Adrenal gland (tissue), 9 donors: ENCODE measurements at regions not wholly inside any gene's neighbourhood (a gene's known extent, or its start where the extent isn't known, plus 50 kb on each side); places are given as distances from the start of the nearest gene placed in this dataset.
A peak's percentile ranks its signal among the peaks of the same experiment; 100 is the strongest.
"Not testable (repeated sequence)": the region's sequence is repeated elsewhere in the genome, so short reads cannot be mapped to it uniquely, and the experiment has no call there.

Experiments used
- DNase-seq, 7 donors: peaks; one replicate each; pipeline ENCODE4 v3.0.0-alpha.2; 2019 to 2020
- H3K27ac ChIP-seq, 5 donors: fragments of 200-600 bp; sonication (generic) in 4 of 5; 1 replicate in 3 of 5; 2 replicates in 2 of 5; pipeline versions ENCODE4 v1.5.1 to v1.8.0; 2016 to 2020; ENCODE audit warnings: mild to moderate bottlenecking in 1 of 5
- H3K27me3 ChIP-seq: fragments of 200-600 bp; 2 replicates; pipeline ENCODE4 v1.8.0; 2021
- H3K36me3 ChIP-seq, 2 donors: fragments of 200-600 bp; replicated peaks in 1 of 2; 1 replicate in 1 of 2; 2 replicates in 1 of 2; pipeline versions ENCODE4 v1.5.1 to v1.8.0; 2018 to 2022
- H3K4me1 ChIP-seq, 2 donors: fragments of 200-600 bp; replicated peaks in 1 of 2; 1 replicate in 1 of 2; 2 replicates in 1 of 2; pipeline versions ENCODE4 v1.5.1 to v1.8.0; 2018 to 2021
- H3K4me3 ChIP-seq, 4 donors: fragments of 200-600 bp; sonication (generic) in 3 of 4; one replicate each; pipeline ENCODE4 v1.5.1; 2016 to 2018
- H3K9me3 ChIP-seq, 3 donors: fragments of 200-600 bp; sonication (generic) in 1 of 3; replicated peaks in 1 of 3; 1 replicate in 2 of 3; 2 replicates in 1 of 3; pipeline versions ENCODE4 v1.5.1 to v1.8.0; 2016 to 2021
- CTCF ChIP-seq, 6 experiments: fragments of 450-650 bp in 4 of 6; fragments of 200-600 bp in 2 of 6; sonication (generic) in 1 of 6; IDR thresholded peaks; 1 replicate in 5 of 6; 2 replicates in 1 of 6; pipeline versions ENCODE4 v1.5.1 to v1.8.0; 2016 to 2021; ENCODE audit warnings: antibody characterized with exemption in 6 of 6, mild to moderate bottlenecking in 2 of 6, moderate library complexity in 1 of 6
- POLR2A ChIP-seq, 2 donors: fragments of 450-650 bp; IDR thresholded peaks; one replicate each; pipeline ENCODE4 v1.6.1; 2017; ENCODE audit warnings: antibody characterized with exemption in 2 of 2, mild to moderate bottlenecking in 2 of 2, moderate library complexity in 1 of 2
- WGBS, 4 donors: extraction: QIAGEN DNeasy Blood & Tissue Kit in 2 of 4; methylation state at CpG; one replicate each; pipeline versions ENCODE4 v1.1.5 to v1.1.7; 2013 to 2017; 5-methylcytosine and 5-hydroxymethylcytosine counted together
- intact Hi-C, 2 donors: fragments of 100-400 bp; cut with DNase I; formaldehyde crosslinking; loops; one replicate each; pipeline versions ENCODE4 v1.14.1 to v1.15.0; 2022 to 2023
- donor health status: healthy with polysubstance abuse.
- donor health status: Bipolar disorder and iron deficiency.
- donor health status: DM: yes; HTN: yes; CAD: no.
- donor health status: DM: no; HTN: no; CAD: no.
- donor health status: DM: no; HTN: no; CAD: no.

- TF ChIP-seq CTCF (IDR thresholded peaks at IDR 0.05) (no peak), POLR2A (IDR thresholded peaks at IDR 0.05) (no peak)
- Histone ChIP-seq H3K9me3 (no peaks in the 10 kb centered on the region), H3K27me3 (no peaks in the 10 kb centered on the region), H3K27ac (no peak overlapping the region), H3K4me1 (no peaks in the 10 kb centered on the region), H3K4me3 (no peak overlapping the region), H3K36me3 (no peaks in the 10 kb centered on the region)
- WGBS, 4 donors: 52 to 62% (median 55%) methylated on average over 17 of the region's 17 CpGs
- DNase-seq: peak in 5 of 7 donors; percentile 18 to 52 (median 37)
- intact Hi-C loops: no loop called here
These were observed 288.5 kb downstream of the ASMT start for GRCh38 chrX:1903236-1903935.

GRCh38 chrX:1904663-1905218 is 289.9 kb downstream of the ASMT start:
- Histone ChIP-seq H3K4me1 (no peaks in the 10 kb centered on the region), H3K27me3 (no peaks in the 10 kb centered on the region), H3K4me3 (no peak overlapping the region), H3K27ac (no peak overlapping the region), H3K36me3 (no peaks in the 10 kb centered on the region), H3K9me3 (no peaks in the 10 kb centered on the region)
- DNase-seq: no peak
- intact Hi-C loops: no loop called here
- no peak for TF ChIP-seq POLR2A (IDR thresholded peaks at IDR 0.05)
- TF ChIP-seq CTCF (IDR thresholded peaks at IDR 0.05): no peak
- 69 to 94% (median 82%) methylated on average over 2 of the region's 2 CpGs for WGBS, 4 donors

GRCh38 chrX:1906028-1906427 is 291.2 kb downstream of the ASMT start:
- H3K27ac ChIP-seq: no peak overlapping the region
- TF ChIP-seq POLR2A (IDR thresholded peaks at IDR 0.05): no peak
- no peak for TF ChIP-seq CTCF (IDR thresholded peaks at IDR 0.05)
- no peak overlapping the region for H3K4me3 ChIP-seq
- intact Hi-C loops: no loop called here
- no peaks in the 10 kb centered on the region for H3K9me3 ChIP-seq
- DNase-seq: no peak
- no peaks in the 10 kb centered on the region for H3K36me3 ChIP-seq
- H3K27me3 ChIP-seq: no peaks in the 10 kb centered on the region
- H3K4me1 ChIP-seq: no peaks in the 10 kb centered on the region

- H3K9me3 ChIP-seq, intact Hi-C loops, DNase-seq, H3K4me1 ChIP-seq, H3K4me3 ChIP-seq, H3K27ac ChIP-seq, H3K36me3 ChIP-seq, H3K27me3 ChIP-seq: not testable (repeated sequence)
- WGBS, 4 donors: 93 to 96% (median 95%) methylated on average over 12 of the region's 12 CpGs
These were observed 294.1 kb downstream of the ASMT start for GRCh38 chrX:1908996-1909395.
